ENCODE measurements at regions not wholly inside any gene's neighbourhood (a gene's known extent, or its start where the extent isn't known, plus 50 kb on each side); places are given as distances from the start of the nearest gene placed in this dataset.

- no peak overlapping the region for H4K8ac ChIP-seq (ENCODE audit: low read depth, low read length)
- DNase-seq: peak; percentile 86
- H2BK15ac ChIP-seq (replicated peaks; ENCODE audit: low read depth): no peak overlapping the region
- no peak overlapping the region for H4K5ac ChIP-seq (ENCODE audit: low read length)
- H2BK120ac ChIP-seq (ENCODE audit: low read depth, low read length): no peak overlapping the region
- WGBS (ENCODE audit: extremely low coverage, insufficient coverage, low lambda C conversion rate): no CpG with 5 or more reads among the region's 2 CpGs
- no peaks in the 10 kb centered on the region for H3K79me1 ChIP-seq (ENCODE audit: low read length)
- no peak overlapping the region for H3K4me2 ChIP-seq (ENCODE audit: low read length)
- no peaks in the 10 kb centered on the region for H3K79me2 ChIP-seq (ENCODE audit: control insufficient read depth, insufficient read depth, low read length)
- H3K9ac ChIP-seq (ENCODE audit: low read length): no peak overlapping the region
- H3K4me3 ChIP-seq (ENCODE audit: low read length): no peak overlapping the region
- no peak overlapping the region for H2BK5ac ChIP-seq (ENCODE audit: low read length)
- H3K4me1 ChIP-seq (ENCODE audit: control insufficient read depth, low read depth, low read length): peaks cover 2% of the 10 kb centered on the region
- no peak overlapping the region for H2AK5ac ChIP-seq (ENCODE audit: low read length)
- H3K36me3 ChIP-seq (ENCODE audit: control insufficient read depth, insufficient read depth, low read length): no peaks in the 10 kb centered on the region
- no peak overlapping the region for H3K27ac ChIP-seq (ENCODE audit: low read depth, low read length)
- H3K56ac ChIP-seq (ENCODE audit: low read length): no peak overlapping the region
- no peaks in the 10 kb centered on the region for H3K27me3 ChIP-seq (ENCODE audit: insufficient read depth, low read length, poor library complexity)
- no peak overlapping the region for H3K4ac ChIP-seq (ENCODE audit: low read depth, low read length)
- no peak overlapping the region for H3K23ac ChIP-seq (ENCODE audit: low read length)
- H3K18ac ChIP-seq (ENCODE audit: low read length): no peak overlapping the region
These were observed 344.9 kb upstream of the KLF12 start for GRCh38 chr13:74479124-74479523.

- Histone ChIP-seq H3K18ac (ENCODE audit: low read length) (no peak overlapping the region), H4K8ac (ENCODE audit: low read depth, low read length) (no peak overlapping the region), H3K79me1 (ENCODE audit: low read length) (no peaks in the 10 kb centered on the region), H3K36me3 (ENCODE audit: control insufficient read depth, insufficient read depth, low read length) (no peaks in the 10 kb centered on the region), H3K56ac (ENCODE audit: low read length) (no peak overlapping the region), H2BK5ac (ENCODE audit: low read length) (no peak overlapping the region), H2AK5ac (ENCODE audit: low read length) (no peak overlapping the region), H3K4me1 (ENCODE audit: control insufficient read depth, low read depth, low read length) (peaks cover 2% of the 10 kb centered on the region), H3K4me3 (ENCODE audit: low read length) (no peak overlapping the region), H4K5ac (ENCODE audit: low read length) (no peak overlapping the region), H3K23ac (ENCODE audit: low read length) (no peak overlapping the region), H3K4me2 (ENCODE audit: low read length) (no peak overlapping the region), H3K4ac (ENCODE audit: low read depth, low read length) (no peak overlapping the region), H3K79me2 (ENCODE audit: control insufficient read depth, insufficient read depth, low read length) (no peaks in the 10 kb centered on the region), H2BK120ac (ENCODE audit: low read depth, low read length) (no peak overlapping the region), H3K9ac (ENCODE audit: low read length) (no peak overlapping the region), H3K27me3 (ENCODE audit: insufficient read depth, low read length, poor library complexity) (no peaks in the 10 kb centered on the region), H2BK15ac (replicated peaks; ENCODE audit: low read depth) (no peak overlapping the region), H3K27ac (ENCODE audit: low read depth, low read length) (no peak overlapping the region)
- no peak for DNase-seq
These were observed 342.6 kb upstream of the KLF12 start for GRCh38 chr13:74476788-74477187.

GRCh38 chr13:74476365-74476764 is 342.2 kb upstream of the KLF12 start:
- Histone ChIP-seq H3K56ac (ENCODE audit: low read length) (no peak overlapping the region), H2BK5ac (ENCODE audit: low read length) (no peak overlapping the region), H3K4ac (ENCODE audit: low read depth, low read length) (no peak overlapping the region), H2BK120ac (ENCODE audit: low read depth, low read length) (no peak overlapping the region), H3K18ac (ENCODE audit: low read length) (no peak overlapping the region), H3K4me2 (ENCODE audit: low read length) (no peak overlapping the region), H4K8ac (ENCODE audit: low read depth, low read length) (peak overlapping the region; percentile 28), H3K4me1 (ENCODE audit: control insufficient read depth, low read depth, low read length) (peaks cover 2% of the 10 kb centered on the region), H2BK15ac (replicated peaks; ENCODE audit: low read depth) (no peak overlapping the region), H3K27me3 (ENCODE audit: insufficient read depth, low read length, poor library complexity) (no peaks in the 10 kb centered on the region), H3K79me1 (ENCODE audit: low read length) (no peaks in the 10 kb centered on the region), H3K4me3 (ENCODE audit: low read length) (no peak overlapping the region), H3K23ac (ENCODE audit: low read length) (no peak overlapping the region), H3K27ac (ENCODE audit: low read depth, low read length) (peak overlapping the region; percentile 36), H3K36me3 (ENCODE audit: control insufficient read depth, insufficient read depth, low read length) (no peaks in the 10 kb centered on the region), H4K5ac (ENCODE audit: low read length) (no peak overlapping the region), H3K9ac (ENCODE audit: low read length) (no peak overlapping the region), H3K79me2 (ENCODE audit: control insufficient read depth, insufficient read depth, low read length) (no peaks in the 10 kb centered on the region), H2AK5ac (ENCODE audit: low read length) (no peak overlapping the region)
- DNase-seq: no peak
- no CpG with 5 or more reads among the region's 1 CpG for WGBS (ENCODE audit: extremely low coverage, insufficient coverage, low lambda C conversion rate)

- Histone ChIP-seq H3K56ac (ENCODE audit: low read length) (no peak overlapping the region), H3K79me2 (ENCODE audit: control insufficient read depth, insufficient read depth, low read length) (no peaks in the 10 kb centered on the region), H3K23ac (ENCODE audit: low read length) (no peak overlapping the region), H3K9ac (ENCODE audit: low read length) (no peak overlapping the region), H2BK5ac (ENCODE audit: low read length) (no peak overlapping the region), H3K27ac (ENCODE audit: low read depth, low read length) (no peak overlapping the region), H3K36me3 (ENCODE audit: control insufficient read depth, insufficient read depth, low read length) (no peaks in the 10 kb centered on the region), H3K4me1 (ENCODE audit: control insufficient read depth, low read depth, low read length) (peaks cover 2% of the 10 kb centered on the region), H3K4me2 (ENCODE audit: low read length) (no peak overlapping the region), H2BK120ac (ENCODE audit: low read depth, low read length) (no peak overlapping the region), H3K4me3 (ENCODE audit: low read length) (no peak overlapping the region), H4K8ac (ENCODE audit: low read depth, low read length) (no peak overlapping the region), H2AK5ac (ENCODE audit: low read length) (no peak overlapping the region), H3K79me1 (ENCODE audit: low read length) (no peaks in the 10 kb centered on the region), H4K5ac (ENCODE audit: low read length) (no peak overlapping the region), H3K27me3 (ENCODE audit: insufficient read depth, low read length, poor library complexity) (no peaks in the 10 kb centered on the region), H3K18ac (ENCODE audit: low read length) (no peak overlapping the region), H3K4ac (ENCODE audit: low read depth, low read length) (no peak overlapping the region), H2BK15ac (replicated peaks; ENCODE audit: low read depth) (no peak overlapping the region)
- no peak for DNase-seq
These were observed 332.7 kb upstream of the KLF12 start for GRCh38 chr13:74466864-74467263.

GRCh38 chr13:74466020-74466419 is 331.8 kb upstream of the KLF12 start:
- Histone ChIP-seq H3K79me2 (ENCODE audit: control insufficient read depth, insufficient read depth, low read length) (no peaks in the 10 kb centered on the region), H2AK5ac (ENCODE audit: low read length) (no peak overlapping the region), H3K4me1 (ENCODE audit: control insufficient read depth, low read depth, low read length) (peaks cover 2% of the 10 kb centered on the region), H3K27ac (ENCODE audit: low read depth, low read length) (no peak overlapping the region), H2BK5ac (ENCODE audit: low read length) (no peak overlapping the region), H3K4ac (ENCODE audit: low read depth, low read length) (no peak overlapping the region), H3K9ac (ENCODE audit: low read length) (no peak overlapping the region), H4K8ac (ENCODE audit: low read depth, low read length) (no peak overlapping the region), H3K36me3 (ENCODE audit: control insufficient read depth, insufficient read depth, low read length) (no peaks in the 10 kb centered on the region), H2BK15ac (replicated peaks; ENCODE audit: low read depth) (no peak overlapping the region), H3K4me2 (ENCODE audit: low read length) (no peak overlapping the region), H2BK120ac (ENCODE audit: low read depth, low read length) (no peak overlapping the region), H3K56ac (ENCODE audit: low read length) (no peak overlapping the region), H3K23ac (ENCODE audit: low read length) (no peak overlapping the region), H3K4me3 (ENCODE audit: low read length) (no peak overlapping the region), H3K18ac (ENCODE audit: low read length) (no peak overlapping the region), H4K5ac (ENCODE audit: low read length) (no peak overlapping the region), H3K79me1 (ENCODE audit: low read length) (no peaks in the 10 kb centered on the region), H3K27me3 (ENCODE audit: insufficient read depth, low read length, poor library complexity) (no peaks in the 10 kb centered on the region)
- DNase-seq: peak; percentile 11
- no CpG with 5 or more reads among the region's 2 CpGs for WGBS (ENCODE audit: extremely low coverage, insufficient coverage, low lambda C conversion rate)

GRCh38 chr13:74465271-74465670 is 331.1 kb upstream of the KLF12 start:
- Histone ChIP-seq H3K4me3 (ENCODE audit: low read length) (no peak overlapping the region), H3K79me2 (ENCODE audit: control insufficient read depth, insufficient read depth, low read length) (no peaks in the 10 kb centered on the region), H3K27me3 (ENCODE audit: insufficient read depth, low read length, poor library complexity) (no peaks in the 10 kb centered on the region), H3K36me3 (ENCODE audit: control insufficient read depth, insufficient read depth, low read length) (no peaks in the 10 kb centered on the region), H2BK5ac (ENCODE audit: low read length) (no peak overlapping the region), H3K79me1 (ENCODE audit: low read length) (no peaks in the 10 kb centered on the region), H3K9ac (ENCODE audit: low read length) (no peak overlapping the region), H3K27ac (ENCODE audit: low read depth, low read length) (no peak overlapping the region), H3K4me1 (ENCODE audit: control insufficient read depth, low read depth, low read length) (peaks cover 2% of the 10 kb centered on the region), H2BK15ac (replicated peaks; ENCODE audit: low read depth) (no peak overlapping the region), H4K5ac (ENCODE audit: low read length) (no peak overlapping the region), H3K4ac (ENCODE audit: low read depth, low read length) (no peak overlapping the region), H2AK5ac (ENCODE audit: low read length) (no peak overlapping the region), H4K8ac (ENCODE audit: low read depth, low read length) (no peak overlapping the region), H3K4me2 (ENCODE audit: low read length) (no peak overlapping the region), H3K56ac (ENCODE audit: low read length) (no peak overlapping the region), H3K23ac (ENCODE audit: low read length) (no peak overlapping the region), H3K18ac (ENCODE audit: low read length) (no peak overlapping the region), H2BK120ac (ENCODE audit: low read depth, low read length) (no peak overlapping the region)
- DNase-seq: peak; percentile 46
- no CpG with 5 or more reads among the region's 2 CpGs for WGBS (ENCODE audit: extremely low coverage, insufficient coverage, low lambda C conversion rate)
